IPS DF 4.7 (cell line): ENCODE measurements at regions not wholly inside any gene's neighbourhood (a gene's known extent, or its start where the extent isn't known, plus 50 kb on each side); places are given as distances from the start of the nearest gene placed in this dataset.
"Not testable (repeated sequence)": the region's sequence is repeated elsewhere in the genome, so short reads cannot be mapped to it uniquely, and the experiment has no call there.

ENCODE experiments used
- DNase-seq: peaks from one replicate; pipeline ENCODE4 v3.0.0-alpha.2; 2013; ENCODE audit warnings: low spot score; ENCODE audit errors: extremely low read depth

GRCh38 chr4:122973465-122973864 is 51.1 kb upstream of the NUDT6 start:
- no peak for DNase-seq

GRCh38 chr4:122976111-122976510 is 53.7 kb upstream of the NUDT6 start:
- no peak for DNase-seq

- DNase-seq: no peak
Observed at GRCh38 chr4:122977103-122977502, 54.7 kb upstream of the NUDT6 start.

- DNase-seq: no peak
Observed at GRCh38 chr4:122978109-122978508, 55.7 kb upstream of the NUDT6 start.

- no peak for DNase-seq
Observed at GRCh38 chr4:122978789-122979188, 56.4 kb upstream of the NUDT6 start.

- DNase-seq: no peak
Observed at GRCh38 chr4:122980860-122981259, 58.5 kb upstream of the NUDT6 start.

- no peak for DNase-seq
Observed at GRCh38 chr4:122988696-122989095, 66.3 kb upstream of the NUDT6 start.

- DNase-seq: no peak
Observed at GRCh38 chr4:122990891-122991290, 68.5 kb upstream of the NUDT6 start.

GRCh38 chr4:122992057-122992456 is 69.7 kb upstream of the NUDT6 start:
- no peak for DNase-seq

GRCh38 chr4:122992641-122993040 is 70.2 kb upstream of the NUDT6 start:
- DNase-seq: no peak

GRCh38 chr4:122996350-122996749 is 74.0 kb upstream of the NUDT6 start:
- DNase-seq: no peak

- DNase-seq: no peak
Observed at GRCh38 chr4:122997463-122998101, 75.2 kb upstream of the NUDT6 start.

GRCh38 chr4:123004079-123004478 is 81.7 kb upstream of the NUDT6 start:
- not testable (repeated sequence) for DNase-seq

- DNase-seq: not testable (repeated sequence)
Observed at GRCh38 chr4:123005126-123005525, 82.7 kb upstream of the NUDT6 start.

- no peak for DNase-seq
Observed at GRCh38 chr4:123007679-123008078, 85.3 kb upstream of the NUDT6 start.

GRCh38 chr4:123012416-123012815 is 90.0 kb upstream of the NUDT6 start:
- DNase-seq: not testable (repeated sequence)

GRCh38 chr4:123014038-123014437 is 91.6 kb upstream of the NUDT6 start:
- DNase-seq: no peak

- DNase-seq: no peak
Observed at GRCh38 chr4:123017078-123017477, 94.7 kb upstream of the NUDT6 start.

- no peak for DNase-seq
Observed at GRCh38 chr4:123017636-123018395, 95.4 kb upstream of the NUDT6 start.

- DNase-seq: no peak
Observed at GRCh38 chr4:123018396-123018775, 96.0 kb upstream of the NUDT6 start.

- DNase-seq: no peak
Observed at GRCh38 chr4:123020285-123020684, 97.9 kb upstream of the NUDT6 start.

- DNase-seq: no peak
Observed at GRCh38 chr4:123023647-123024046, 101.2 kb upstream of the NUDT6 start.

- DNase-seq: no peak
Observed at GRCh38 chr4:123024710-123025109, 102.3 kb upstream of the NUDT6 start.
